HG03432 (cell line): ENCODE measurements at regions not wholly inside any gene's neighbourhood (a gene's known extent, or its start where the extent isn't known, plus 50 kb on each side); places are given as distances from the start of the nearest gene placed in this dataset.

Experiments
- ATAC-seq: cut with Tn5 transposase; IDR thresholded peaks from one replicate; pipeline ENCODE4 v1.9.1; 2021; ENCODE audit warnings: mild to moderate bottlenecking, moderate library complexity; ENCODE audit not compliant: unreplicated experiment

- ATAC-seq = no peak
Measured at GRCh38 chr6:90643381-90643780, 56.5 kb upstream of the MAP3K7 start.

- ATAC-seq = no peak
Measured at GRCh38 chr6:90637320-90637719, 50.4 kb upstream of the MAP3K7 start.
